ENCODE measurements at regions not wholly inside any gene's neighbourhood (a gene's known extent, or its start where the extent isn't known, plus 50 kb on each side); places are given as distances from the start of the nearest gene placed in this dataset.

DNA sequence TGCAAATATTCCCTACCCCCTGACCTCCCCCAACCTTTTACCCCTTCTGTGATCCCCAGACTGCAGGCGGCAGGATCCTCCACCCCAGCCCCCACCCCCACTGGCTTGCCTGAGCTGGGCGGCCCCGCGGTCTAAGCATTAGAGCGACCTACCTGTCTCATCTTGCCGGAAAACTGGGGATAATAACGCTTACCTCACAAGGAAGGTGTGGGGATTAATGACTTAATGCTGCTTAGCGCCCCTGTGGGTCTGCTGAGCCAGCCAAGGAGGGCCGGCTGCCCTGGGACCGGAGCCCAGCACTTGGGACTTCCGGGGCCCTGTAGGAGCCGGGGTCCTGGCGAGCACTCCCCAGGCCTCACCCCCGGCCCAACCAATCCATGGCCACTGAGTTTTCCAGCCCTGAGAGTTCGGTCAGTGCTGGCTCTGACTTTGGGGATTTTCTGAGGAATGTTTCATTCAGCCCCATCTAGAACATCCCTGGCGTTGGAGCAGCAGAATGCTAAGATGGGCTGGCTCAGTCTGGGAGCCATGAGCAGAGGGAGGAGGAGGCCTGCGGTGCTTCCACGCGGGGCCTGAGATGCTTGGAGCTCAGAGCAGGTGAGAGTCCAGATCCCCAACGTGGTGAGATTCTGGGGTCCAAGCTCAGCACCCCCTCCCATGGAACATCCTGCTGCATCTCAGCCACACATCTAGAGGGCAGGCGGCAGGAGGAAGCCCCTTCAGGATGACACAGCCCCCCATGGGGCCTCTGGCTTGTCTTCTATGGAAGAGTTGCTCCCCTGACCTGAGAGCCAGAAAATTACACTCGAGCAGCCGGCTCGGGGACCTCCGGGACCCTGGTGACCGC is 97.9 kb downstream of the RIPK4 start:
- H3K27me3 ChIP-seq = no peaks in the 10 kb centered on the region
- H3K4me3 ChIP-seq = no peak overlapping the region
- no peaks in the 10 kb centered on the region for H3K4me1 ChIP-seq
- intact Hi-C loops (cut with DNase I; ENCODE audit: low total_unique reads) = no loop called here
- H3K27ac ChIP-seq = no peak overlapping the region
- TF ChIP-seq, protein P1, sequence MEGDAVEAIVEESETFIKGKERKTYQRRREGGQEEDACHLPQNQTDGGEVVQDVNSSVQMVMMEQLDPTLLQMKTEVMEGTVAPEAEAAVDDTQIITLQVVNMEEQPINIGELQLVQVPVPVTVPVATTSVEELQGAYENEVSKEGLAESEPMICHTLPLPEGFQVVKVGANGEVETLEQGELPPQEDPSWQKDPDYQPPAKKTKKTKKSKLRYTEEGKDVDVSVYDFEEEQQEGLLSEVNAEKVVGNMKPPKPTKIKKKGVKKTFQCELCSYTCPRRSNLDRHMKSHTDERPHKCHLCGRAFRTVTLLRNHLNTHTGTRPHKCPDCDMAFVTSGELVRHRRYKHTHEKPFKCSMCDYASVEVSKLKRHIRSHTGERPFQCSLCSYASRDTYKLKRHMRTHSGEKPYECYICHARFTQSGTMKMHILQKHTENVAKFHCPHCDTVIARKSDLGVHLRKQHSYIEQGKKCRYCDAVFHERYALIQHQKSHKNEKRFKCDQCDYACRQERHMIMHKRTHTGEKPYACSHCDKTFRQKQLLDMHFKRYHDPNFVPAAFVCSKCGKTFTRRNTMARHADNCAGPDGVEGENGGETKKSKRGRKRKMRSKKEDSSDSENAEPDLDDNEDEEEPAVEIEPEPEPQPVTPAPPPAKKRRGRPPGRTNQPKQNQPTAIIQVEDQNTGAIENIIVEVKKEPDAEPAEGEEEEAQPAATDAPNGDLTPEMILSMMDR (IDR thresholded peaks at IDR 0.05) = no peak
- TF ChIP-seq POLR2A (IDR thresholded peaks at IDR 0.05) (no peak), POLR2AphosphoS5 (IDR thresholded peaks at IDR 0.05) (no peak)
- no peaks in the 10 kb centered on the region for H3K36me3 ChIP-seq
- H3K9me3 ChIP-seq = no peaks in the 10 kb centered on the region
- peak in 1 of 2 donors; percentile 47 for DNase-seq (ENCODE audit: low spot score in 2 of 2)

DNA sequence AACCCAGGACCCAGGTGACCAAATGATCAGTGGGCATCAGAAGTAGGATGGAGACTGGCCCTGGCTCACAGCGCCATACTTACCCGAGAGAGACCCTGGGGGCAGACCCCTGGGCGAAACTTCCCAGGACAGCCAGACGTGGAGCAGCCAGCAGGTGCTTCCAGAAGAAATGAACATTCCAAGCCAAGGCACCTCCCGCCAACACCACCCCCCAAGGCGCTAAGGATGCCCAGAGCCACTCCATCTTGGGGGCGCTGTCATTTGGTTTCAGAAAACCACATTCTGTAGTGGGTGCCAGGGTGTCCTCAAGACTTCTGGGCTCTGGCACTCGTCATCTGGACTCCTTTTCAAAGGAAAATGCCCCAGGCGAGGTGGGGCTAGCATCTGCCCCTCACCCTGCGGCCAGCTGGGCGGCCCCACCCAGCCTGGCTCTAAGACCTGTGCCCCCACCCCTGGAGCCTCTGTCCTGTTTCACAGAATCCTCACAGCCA is 98.8 kb downstream of the RIPK4 start:
- no peaks in the 10 kb centered on the region for H3K36me3 ChIP-seq
- H3K27ac ChIP-seq = no peak overlapping the region
- no peaks in the 10 kb centered on the region for H3K9me3 ChIP-seq
- TF ChIP-seq POLR2A (IDR thresholded peaks at IDR 0.05) (no peak), POLR2AphosphoS5 (IDR thresholded peaks at IDR 0.05) (no peak)
- TF ChIP-seq, protein P1 (IDR thresholded peaks at IDR 0.05) = no peak
- H3K27me3 ChIP-seq = no peaks in the 10 kb centered on the region
- peak in 1 of 2 donors; percentile 51 for DNase-seq (ENCODE audit: low spot score in 2 of 2)
- no peak overlapping the region for H3K4me3 ChIP-seq
- H3K4me1 ChIP-seq = no peaks in the 10 kb centered on the region
- intact Hi-C loops (cut with DNase I; ENCODE audit: low total_unique reads) = no loop called here

DNA sequence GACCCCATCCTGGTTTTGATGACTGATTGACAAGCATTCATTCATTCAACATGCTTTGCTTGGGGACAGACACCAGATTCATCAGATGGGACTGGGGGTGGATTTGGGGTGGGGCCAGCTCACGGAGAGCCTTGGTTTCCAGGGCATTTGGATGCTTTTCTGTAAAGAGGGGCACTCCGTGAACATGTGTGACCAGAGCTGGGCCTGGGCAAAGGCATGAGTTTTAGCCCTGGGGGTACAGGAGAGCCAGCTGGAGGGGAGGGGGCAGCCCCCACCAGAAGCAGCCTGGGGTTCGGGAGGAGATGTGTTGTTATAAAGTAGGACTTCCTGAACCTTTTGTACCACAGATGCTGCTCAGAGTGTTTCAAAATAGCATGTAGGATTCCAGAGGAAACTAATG is 99.7 kb downstream of the RIPK4 start:
- Histone ChIP-seq H3K4me1 (no peaks in the 10 kb centered on the region), H3K27ac (no peak overlapping the region), H3K27me3 (no peaks in the 10 kb centered on the region), H3K36me3 (no peaks in the 10 kb centered on the region), H3K9me3 (no peaks in the 10 kb centered on the region), H3K4me3 (no peak overlapping the region)
- TF ChIP-seq POLR2AphosphoS5 (IDR thresholded peaks at IDR 0.05) (no peak), POLR2A (IDR thresholded peaks at IDR 0.05) (no peak)
- DNase-seq (ENCODE audit: low spot score in 2 of 2) = no peak
- intact Hi-C loops (cut with DNase I; ENCODE audit: low total_unique reads) = no loop called here

DNA sequence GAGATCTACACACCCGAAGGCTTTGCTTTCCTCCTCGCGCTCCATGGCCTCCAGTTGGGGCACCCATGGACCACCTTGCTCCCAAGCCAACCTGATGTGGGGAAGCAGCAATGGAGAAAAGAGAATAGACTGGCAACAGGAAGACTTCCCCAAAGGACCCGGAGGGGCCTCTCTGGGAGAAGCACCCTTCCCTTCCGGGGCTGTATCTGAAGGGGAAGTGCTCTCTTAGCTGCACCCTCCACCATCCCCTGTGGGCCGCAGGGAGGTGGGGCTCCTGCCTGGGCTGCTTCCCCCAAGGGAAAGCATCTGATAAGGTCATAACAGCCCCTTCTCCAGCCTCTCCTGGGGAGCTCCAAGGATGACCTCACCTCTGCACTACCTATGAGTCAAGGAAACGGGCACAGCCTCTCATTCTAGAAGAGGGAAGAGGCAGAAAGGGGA is 100.2 kb downstream of the RIPK4 start:
- Histone ChIP-seq H3K36me3 (no peaks in the 10 kb centered on the region), H3K4me3 (no peak overlapping the region), H3K27me3 (no peaks in the 10 kb centered on the region), H3K4me1 (no peaks in the 10 kb centered on the region), H3K9me3 (no peaks in the 10 kb centered on the region), H3K27ac (no peak overlapping the region)
- no peak for DNase-seq (ENCODE audit: low spot score in 2 of 2)
- TF ChIP-seq, protein P1 (IDR thresholded peaks at IDR 0.05) = no peak
- TF ChIP-seq POLR2AphosphoS5 (IDR thresholded peaks at IDR 0.05) = no peak
- no peak for TF ChIP-seq POLR2A (IDR thresholded peaks at IDR 0.05)
- intact Hi-C loops (cut with DNase I; ENCODE audit: low total_unique reads) = no loop called here

DNA sequence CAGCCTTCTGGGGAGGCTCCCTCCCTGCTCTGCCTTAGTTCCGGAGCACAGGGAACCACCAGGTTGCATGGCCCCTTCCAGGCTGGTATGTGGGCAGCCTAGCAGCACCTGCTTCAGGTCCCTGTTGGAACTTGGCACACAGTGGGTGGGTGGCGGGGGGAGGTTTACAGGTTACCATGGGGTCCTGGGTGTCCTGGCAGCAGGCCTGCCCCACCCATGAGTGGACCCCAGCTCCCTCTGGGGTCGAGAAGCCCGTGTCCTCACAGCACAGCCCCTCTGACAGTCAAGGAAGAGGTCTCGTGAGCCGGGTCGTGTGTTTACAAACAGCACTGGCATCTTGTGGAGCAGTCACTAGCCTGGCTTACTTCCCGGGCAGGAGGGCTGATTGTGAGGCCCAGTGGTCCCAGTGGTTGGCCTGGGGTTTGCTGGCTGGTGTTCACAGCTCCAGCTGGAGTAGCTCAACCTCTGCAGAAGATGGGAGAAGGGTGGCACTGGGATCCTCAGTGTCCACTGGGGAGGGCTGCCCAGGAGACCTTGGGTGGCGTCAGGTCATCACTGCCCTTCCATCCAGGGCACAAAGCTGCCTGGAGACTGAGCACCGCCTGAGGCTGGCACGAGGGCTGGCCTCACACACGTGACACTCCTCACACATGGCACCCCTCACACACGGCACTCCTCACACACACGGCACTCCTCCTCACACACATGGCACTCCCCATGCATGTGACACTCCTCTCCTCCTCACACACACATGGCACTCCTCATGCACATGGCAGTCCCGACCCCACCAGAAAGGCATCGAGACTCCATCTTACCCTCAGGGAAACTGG is 100.9 kb downstream of the RIPK4 start:
- H3K4me1 ChIP-seq = no peaks in the 10 kb centered on the region
- no peak for DNase-seq (ENCODE audit: low spot score in 2 of 2)
- no peaks in the 10 kb centered on the region for H3K27me3 ChIP-seq
- no peak overlapping the region for H3K27ac ChIP-seq
- no peak overlapping the region for H3K4me3 ChIP-seq
- TF ChIP-seq POLR2AphosphoS5 (IDR thresholded peaks at IDR 0.05) = no peak
- TF ChIP-seq, protein P1 (IDR thresholded peaks at IDR 0.05) = no peak
- TF ChIP-seq POLR2A (IDR thresholded peaks at IDR 0.05) = no peak
- intact Hi-C loops (cut with DNase I; ENCODE audit: low total_unique reads) = no loop called here
- no peaks in the 10 kb centered on the region for H3K36me3 ChIP-seq
- H3K9me3 ChIP-seq = no peaks in the 10 kb centered on the region
